ENCODE measurements at regions not wholly inside any gene's neighbourhood (a gene's known extent, or its start where the extent isn't known, plus 50 kb on each side); places are given as distances from the start of the nearest gene placed in this dataset.

DNA sequence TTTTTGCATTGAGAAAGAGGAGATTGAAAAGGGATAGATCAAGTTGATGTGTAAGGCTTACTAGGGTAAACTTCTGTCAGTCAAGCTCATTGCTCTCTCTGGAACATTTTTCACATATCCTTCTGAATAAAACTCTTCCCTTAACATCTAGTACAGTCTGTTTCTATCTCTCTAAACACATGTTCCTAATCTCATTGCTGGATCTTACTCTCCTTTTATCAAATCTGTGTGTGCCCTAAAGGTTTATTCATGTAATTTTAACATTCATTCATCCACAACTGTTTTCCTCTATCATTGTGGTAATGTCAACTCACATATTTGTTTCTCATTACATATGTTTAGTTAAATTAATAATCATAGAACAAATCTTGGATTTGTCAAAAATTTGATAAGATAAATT lies 277.9 kb upstream of the GULP1 start:
- H2BK20ac ChIP-seq (ENCODE audit: low read depth, low read length), result no peak overlapping the region
- H3K9me3 ChIP-seq (ENCODE audit: control insufficient read depth, insufficient read depth, low read length), result no peaks in the 10 kb centered on the region
- H3K4me2 ChIP-seq (ENCODE audit: low read depth, low read length), result no peak overlapping the region
- TF ChIP-seq FOS (IDR thresholded peaks at IDR 0.05; ENCODE audit: low read depth, low read length) (no peak), RCOR1 (IDR thresholded peaks at IDR 0.05; ENCODE audit: insufficient replicate concordance, low read length) (no peak), RFX5 (IDR thresholded peaks at IDR 0.05; ENCODE audit: low read depth, low read length) (no peak), MAFK (IDR thresholded peaks at IDR 0.05; ENCODE audit: low read depth, low read length) (no peak), MAZ (IDR thresholded peaks at IDR 0.05; ENCODE audit: borderline replicate concordance, low read depth, low read length) (no peak), RAD21 (IDR thresholded peaks at IDR 0.05; ENCODE audit: low read length) (no peak), NFE2L2 (IDR thresholded peaks at IDR 0.05; ENCODE audit: low read depth, low read length) (no peak), CEBPB (IDR thresholded peaks at IDR 0.05; ENCODE audit: low read depth, low read length) (no peak), CHD1 (IDR thresholded peaks at IDR 0.05; ENCODE audit: low read depth, low read length) (no peak), POLR2A (IDR thresholded peaks at IDR 0.05; ENCODE audit: low read depth, low read length) (no peak), BHLHE40 (IDR thresholded peaks at IDR 0.05; ENCODE audit: low read depth, low read length) (no peak), MXI1 (IDR thresholded peaks at IDR 0.05; ENCODE audit: borderline replicate concordance, low read depth, low read length) (no peak), SMC3 (IDR thresholded peaks at IDR 0.05; ENCODE audit: low read depth, low read length) (no peak)
- TF ChIP-seq, protein P1, sequence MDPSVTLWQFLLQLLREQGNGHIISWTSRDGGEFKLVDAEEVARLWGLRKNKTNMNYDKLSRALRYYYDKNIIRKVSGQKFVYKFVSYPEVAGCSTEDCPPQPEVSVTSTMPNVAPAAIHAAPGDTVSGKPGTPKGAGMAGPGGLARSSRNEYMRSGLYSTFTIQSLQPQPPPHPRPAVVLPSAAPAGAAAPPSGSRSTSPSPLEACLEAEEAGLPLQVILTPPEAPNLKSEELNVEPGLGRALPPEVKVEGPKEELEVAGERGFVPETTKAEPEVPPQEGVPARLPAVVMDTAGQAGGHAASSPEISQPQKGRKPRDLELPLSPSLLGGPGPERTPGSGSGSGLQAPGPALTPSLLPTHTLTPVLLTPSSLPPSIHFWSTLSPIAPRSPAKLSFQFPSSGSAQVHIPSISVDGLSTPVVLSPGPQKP (IDR thresholded peaks at IDR 0.05; ENCODE audit: borderline replicate concordance, low read depth, low read length), result no peak
- TF ChIP-seq, protein P2, sequence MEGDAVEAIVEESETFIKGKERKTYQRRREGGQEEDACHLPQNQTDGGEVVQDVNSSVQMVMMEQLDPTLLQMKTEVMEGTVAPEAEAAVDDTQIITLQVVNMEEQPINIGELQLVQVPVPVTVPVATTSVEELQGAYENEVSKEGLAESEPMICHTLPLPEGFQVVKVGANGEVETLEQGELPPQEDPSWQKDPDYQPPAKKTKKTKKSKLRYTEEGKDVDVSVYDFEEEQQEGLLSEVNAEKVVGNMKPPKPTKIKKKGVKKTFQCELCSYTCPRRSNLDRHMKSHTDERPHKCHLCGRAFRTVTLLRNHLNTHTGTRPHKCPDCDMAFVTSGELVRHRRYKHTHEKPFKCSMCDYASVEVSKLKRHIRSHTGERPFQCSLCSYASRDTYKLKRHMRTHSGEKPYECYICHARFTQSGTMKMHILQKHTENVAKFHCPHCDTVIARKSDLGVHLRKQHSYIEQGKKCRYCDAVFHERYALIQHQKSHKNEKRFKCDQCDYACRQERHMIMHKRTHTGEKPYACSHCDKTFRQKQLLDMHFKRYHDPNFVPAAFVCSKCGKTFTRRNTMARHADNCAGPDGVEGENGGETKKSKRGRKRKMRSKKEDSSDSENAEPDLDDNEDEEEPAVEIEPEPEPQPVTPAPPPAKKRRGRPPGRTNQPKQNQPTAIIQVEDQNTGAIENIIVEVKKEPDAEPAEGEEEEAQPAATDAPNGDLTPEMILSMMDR (conservative IDR thresholded peaks at IDR 0.05; ENCODE audit: low read depth, low read length), result no peak
- TF ChIP-seq, protein P3, sequence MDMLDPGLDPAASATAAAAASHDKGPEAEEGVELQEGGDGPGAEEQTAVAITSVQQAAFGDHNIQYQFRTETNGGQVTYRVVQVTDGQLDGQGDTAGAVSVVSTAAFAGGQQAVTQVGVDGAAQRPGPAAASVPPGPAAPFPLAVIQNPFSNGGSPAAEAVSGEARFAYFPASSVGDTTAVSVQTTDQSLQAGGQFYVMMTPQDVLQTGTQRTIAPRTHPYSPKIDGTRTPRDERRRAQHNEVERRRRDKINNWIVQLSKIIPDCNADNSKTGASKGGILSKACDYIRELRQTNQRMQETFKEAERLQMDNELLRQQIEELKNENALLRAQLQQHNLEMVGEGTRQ (IDR thresholded peaks at IDR 0.05; ENCODE audit: low read depth, low read length), result no peak
- no TSS peak for BruUV-seq (replicated peaks)
- no peak overlapping the region for H3K56ac ChIP-seq (ENCODE audit: extremely low read depth, insufficient read depth, low read length)
- no peak overlapping the region for H3K18ac ChIP-seq (ENCODE audit: low read depth, low read length)
- no peaks in the 10 kb centered on the region for H4K20me1 ChIP-seq (ENCODE audit: insufficient read depth, low read length)
- H3K79me1 ChIP-seq (ENCODE audit: low read depth in 1 of 2, low read length in 2 of 2), result no peaks in the 10 kb centered on the region
- H3K9me1 ChIP-seq (ENCODE audit: insufficient read depth, low read length), result no peaks in the 10 kb centered on the region
- H2BK15ac ChIP-seq (ENCODE audit: low read depth, low read length), result no peak overlapping the region
- H3K4ac ChIP-seq (ENCODE audit: low read depth, low read length), result no peak overlapping the region
- no peak overlapping the region for H2AK5ac ChIP-seq (ENCODE audit: low read depth, low read length)
- H4K91ac ChIP-seq (ENCODE audit: insufficient read depth, low read depth, low read length), result no peak overlapping the region
- no peak overlapping the region for H3K27ac ChIP-seq (ENCODE audit: insufficient read depth, low read length)
- H2BK5ac ChIP-seq (ENCODE audit: low read depth, low read length, poor library complexity, severe bottlenecking), result no peak overlapping the region
- H2BK120ac ChIP-seq (ENCODE audit: low read depth, low read length), result no peak overlapping the region
- no peak overlapping the region for H3K23ac ChIP-seq (ENCODE audit: low read depth, low read length)
- no peaks in the 10 kb centered on the region for H3K4me1 ChIP-seq (ENCODE audit: control insufficient read depth, insufficient read depth, low read length)
- ChIA-PET CTCF (no interaction called here), POLR2A (ENCODE audit: unreplicated experiment) (no interaction called here)
- no peak overlapping the region for H3K14ac ChIP-seq (replicated peaks; ENCODE audit: low read depth, low read length)
- H2AFZ ChIP-seq (replicated peaks; ENCODE audit: low read length, poor library complexity), result no peak overlapping the region
- H3K4me3 ChIP-seq (ENCODE audit: insufficient read depth, low read depth, low read length), result no peak overlapping the region
- dilution Hi-C loops (cut with HindIII; ENCODE audit: low sequenced_read_pairs, unreplicated experiment) (no loop called here), intact Hi-C loops (cut with micrococcal nuclease) (no loop called here), in situ Hi-C loops (cut with MboI; ENCODE audit: low sequenced_read_pairs) (no loop called here)
- H4K5ac ChIP-seq (ENCODE audit: low read depth, low read length), result no peak overlapping the region
- H4K8ac ChIP-seq (ENCODE audit: low read depth in 2 of 2, low read length in 2 of 2), result no peak overlapping the region
- ATAC-seq (ENCODE audit: low read depth) (no peak), DNase-seq (no peak)
- H3K36me3 ChIP-seq (ENCODE audit: control insufficient read depth, insufficient read depth, low read length), result no peaks in the 10 kb centered on the region
- no peaks in the 10 kb centered on the region for H3K27me3 ChIP-seq (ENCODE audit: control insufficient read depth, insufficient read depth, low read length)
- no peak overlapping the region for H3K9ac ChIP-seq (ENCODE audit: low read depth, low read length)
- H2AK9ac ChIP-seq (replicated peaks; ENCODE audit: low read depth, low read length, poor library complexity), result no peak overlapping the region
